ENCODE measurements at regions not wholly inside any gene's neighbourhood (a gene's known extent, or its start where the extent isn't known, plus 50 kb on each side); places are given as distances from the start of the nearest gene placed in this dataset.

DNA sequence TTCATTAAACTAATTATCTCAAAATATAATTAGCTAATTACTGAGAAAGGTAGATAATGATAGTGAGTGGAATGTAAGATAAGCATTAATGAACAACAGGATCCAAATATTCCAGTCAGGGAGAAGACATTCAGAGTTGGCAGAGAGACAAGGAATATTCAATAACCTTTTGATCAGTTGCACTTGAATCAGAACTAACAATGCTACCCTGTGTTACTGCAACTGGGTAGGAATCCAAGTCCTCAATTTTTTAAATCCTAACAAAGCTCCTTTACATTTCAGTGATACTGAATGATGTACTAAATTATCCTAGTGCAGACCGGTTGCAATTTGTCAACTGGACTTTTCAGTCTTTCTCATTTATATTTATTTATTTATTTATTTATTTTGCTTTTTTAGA is 107.1 kb upstream of the MIR17HG start:
- Histone ChIP-seq H3K27ac (no peak overlapping the region), H3K4me2 (no peak overlapping the region), H3K36me3 (replicated peaks; ENCODE audit: insufficient read depth, low read depth) (no peaks in the 10 kb centered on the region), H3K79me2 (no peaks in the 10 kb centered on the region), H3K9me3 (ENCODE audit: low read depth) (no peaks in the 10 kb centered on the region), H3K9me2 (replicated peaks; ENCODE audit: insufficient read depth) (no peaks in the 10 kb centered on the region), H3K4me3 (no peak overlapping the region), H3K27me3 (no peaks in the 10 kb centered on the region), H4K20me1 (ENCODE audit: insufficient read depth, poor library complexity, severe bottlenecking) (no peaks in the 10 kb centered on the region), H3K4me1 (ENCODE audit: insufficient read depth) (no peaks in the 10 kb centered on the region), H2AFZ (no peak overlapping the region)
- TF ChIP-seq EZH2 (IDR thresholded peaks at IDR 0.05; ENCODE audit: borderline replicate concordance) (no peak), EZH2phosphoT487 (IDR thresholded peaks at IDR 0.05; ENCODE audit: low read depth, severe bottlenecking, unreplicated experiment) (no peak)
- TF ChIP-seq, protein P1, sequence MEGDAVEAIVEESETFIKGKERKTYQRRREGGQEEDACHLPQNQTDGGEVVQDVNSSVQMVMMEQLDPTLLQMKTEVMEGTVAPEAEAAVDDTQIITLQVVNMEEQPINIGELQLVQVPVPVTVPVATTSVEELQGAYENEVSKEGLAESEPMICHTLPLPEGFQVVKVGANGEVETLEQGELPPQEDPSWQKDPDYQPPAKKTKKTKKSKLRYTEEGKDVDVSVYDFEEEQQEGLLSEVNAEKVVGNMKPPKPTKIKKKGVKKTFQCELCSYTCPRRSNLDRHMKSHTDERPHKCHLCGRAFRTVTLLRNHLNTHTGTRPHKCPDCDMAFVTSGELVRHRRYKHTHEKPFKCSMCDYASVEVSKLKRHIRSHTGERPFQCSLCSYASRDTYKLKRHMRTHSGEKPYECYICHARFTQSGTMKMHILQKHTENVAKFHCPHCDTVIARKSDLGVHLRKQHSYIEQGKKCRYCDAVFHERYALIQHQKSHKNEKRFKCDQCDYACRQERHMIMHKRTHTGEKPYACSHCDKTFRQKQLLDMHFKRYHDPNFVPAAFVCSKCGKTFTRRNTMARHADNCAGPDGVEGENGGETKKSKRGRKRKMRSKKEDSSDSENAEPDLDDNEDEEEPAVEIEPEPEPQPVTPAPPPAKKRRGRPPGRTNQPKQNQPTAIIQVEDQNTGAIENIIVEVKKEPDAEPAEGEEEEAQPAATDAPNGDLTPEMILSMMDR (IDR thresholded peaks at IDR 0.05; ENCODE audit: poor library complexity) = no peak
- DNase-seq (ENCODE audit: low spot score) = no peak
- WGBS (ENCODE audit: low lambda C conversion rate, missing lambda C conversion rate) = 98% methylated on average over 1 of the region's 1 CpG

DNA sequence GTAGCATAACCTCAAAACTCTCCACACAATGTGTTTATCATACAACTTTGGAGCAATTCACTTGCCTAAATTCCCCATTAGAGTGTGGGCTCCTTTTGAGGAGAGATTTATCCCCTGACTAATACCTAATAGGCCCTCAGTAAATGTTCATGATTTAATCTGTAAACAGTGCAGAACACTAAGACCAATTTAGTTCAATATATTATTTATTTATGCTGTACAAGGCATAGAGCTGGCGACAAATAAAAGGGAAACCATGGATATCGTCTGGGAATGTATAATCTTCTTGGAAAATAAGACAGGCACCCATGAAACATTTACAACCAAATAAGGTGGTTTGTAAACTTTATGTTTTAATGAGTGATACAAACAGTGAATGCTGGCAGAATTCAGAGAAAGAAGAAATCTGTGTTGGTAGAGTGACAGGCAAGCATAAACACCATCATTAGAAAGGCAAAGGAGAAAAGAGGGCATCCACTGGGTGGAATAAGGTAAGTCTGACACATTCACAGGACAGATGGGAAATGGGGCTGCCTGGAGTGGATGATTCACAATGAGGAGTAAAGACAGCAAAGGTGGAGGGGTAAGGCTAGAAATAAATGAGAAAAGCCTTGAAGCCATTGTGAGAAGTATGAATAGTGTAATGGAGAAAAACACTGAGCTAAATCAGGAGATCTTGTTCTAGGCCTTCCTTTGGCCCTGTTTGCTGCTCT is 106.1 kb upstream of the MIR17HG start:
- Histone ChIP-seq H3K27me3 (no peaks in the 10 kb centered on the region), H2AFZ (no peak overlapping the region), H3K36me3 (replicated peaks; ENCODE audit: insufficient read depth, low read depth) (no peaks in the 10 kb centered on the region), H3K4me1 (ENCODE audit: insufficient read depth) (no peaks in the 10 kb centered on the region), H3K9me2 (replicated peaks; ENCODE audit: insufficient read depth) (no peaks in the 10 kb centered on the region), H3K4me2 (no peak overlapping the region), H3K27ac (no peak overlapping the region), H3K4me3 (no peak overlapping the region), H3K79me2 (no peaks in the 10 kb centered on the region), H3K9me3 (ENCODE audit: low read depth) (no peaks in the 10 kb centered on the region), H4K20me1 (ENCODE audit: insufficient read depth, poor library complexity, severe bottlenecking) (no peaks in the 10 kb centered on the region)
- no peak for DNase-seq (ENCODE audit: low spot score)
- 83% methylated on average over 2 of the region's 2 CpGs for WGBS (ENCODE audit: low lambda C conversion rate, missing lambda C conversion rate)
- no peak for TF ChIP-seq EZH2phosphoT487 (IDR thresholded peaks at IDR 0.05; ENCODE audit: low read depth, severe bottlenecking, unreplicated experiment)
- no peak for TF ChIP-seq EZH2 (IDR thresholded peaks at IDR 0.05; ENCODE audit: borderline replicate concordance)
- TF ChIP-seq, protein P1 (IDR thresholded peaks at IDR 0.05; ENCODE audit: poor library complexity) = no peak

DNA sequence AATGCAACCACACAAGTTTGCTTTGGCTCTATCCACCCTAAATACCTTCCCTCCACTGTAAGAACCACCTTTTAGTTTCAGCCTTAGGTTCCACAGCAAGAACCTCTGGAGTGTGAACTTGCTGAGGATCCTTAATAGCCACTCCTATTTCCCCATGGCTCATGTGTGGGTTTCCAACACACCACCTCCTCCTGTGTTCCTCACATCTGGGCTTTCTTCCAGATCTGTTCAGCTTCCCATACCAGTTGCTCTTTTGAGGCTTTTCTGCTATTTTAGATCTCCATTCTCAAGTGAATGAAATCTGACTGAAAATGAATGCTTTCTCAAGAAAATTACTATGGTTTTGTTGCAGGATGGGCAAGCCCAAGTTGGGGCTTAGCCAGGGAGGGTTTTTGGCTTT is 104.8 kb upstream of the MIR17HG start:
- no peak overlapping the region for H3K27ac ChIP-seq
- H3K9me2 ChIP-seq (replicated peaks; ENCODE audit: insufficient read depth) = no peaks in the 10 kb centered on the region
- H3K27me3 ChIP-seq = no peaks in the 10 kb centered on the region
- no peaks in the 10 kb centered on the region for H3K9me3 ChIP-seq (ENCODE audit: low read depth)
- no peak overlapping the region for H2AFZ ChIP-seq
- no peak for DNase-seq (ENCODE audit: low spot score)
- H3K4me3 ChIP-seq = no peak overlapping the region
- TF ChIP-seq EZH2 (IDR thresholded peaks at IDR 0.05; ENCODE audit: borderline replicate concordance) (no peak), EZH2phosphoT487 (IDR thresholded peaks at IDR 0.05; ENCODE audit: low read depth, severe bottlenecking, unreplicated experiment) (no peak)
- TF ChIP-seq, protein P1 (IDR thresholded peaks at IDR 0.05; ENCODE audit: poor library complexity) = no peak
- H3K4me2 ChIP-seq = no peak overlapping the region
- H3K79me2 ChIP-seq = no peaks in the 10 kb centered on the region
- no peaks in the 10 kb centered on the region for H3K36me3 ChIP-seq (replicated peaks; ENCODE audit: insufficient read depth, low read depth)
- H3K4me1 ChIP-seq (ENCODE audit: insufficient read depth) = no peaks in the 10 kb centered on the region
- H4K20me1 ChIP-seq (ENCODE audit: insufficient read depth, poor library complexity, severe bottlenecking) = no peaks in the 10 kb centered on the region
